GM12878 (cell line): ENCODE measurements at regions not wholly inside any gene's neighbourhood (a gene's known extent, or its start where the extent isn't known, plus 50 kb on each side); places are given as distances from the start of the nearest gene placed in this dataset.

Experiments used
- ATAC-seq: fragments of 200-7000 bp; cut with Tn5 transposase; 3 replicates; pipeline ENCODE4 v1.9.1; 2020; ENCODE audit warnings: mild to moderate bottlenecking, moderate library complexity
- BruUV-seq: library from RNA; stranded (reverse); fragments of 400-500 nt; replicated peaks from 2 replicates; lab custom pipeline; 2021; lab: Mats Ljungman, UMichigan
- CTCF ChIA-PET: fragments of 300-600 bp; sonication (Branson Sonifier 250); formaldehyde crosslinking; extraction: SDS; loops from one replicate; lab custom pipeline; 2021; ENCODE audit warnings: inconsistent platforms; lab: Yijun Ruan, JAX
- POLR2A ChIA-PET: fragments of 350-600 bp; formaldehyde crosslinking; extraction: SDS; loops from one replicate; lab custom pipeline; 2021; ENCODE audit warnings: inconsistent platforms; lab: Charles Lee
- RAD21 ChIA-PET: fragments of 300-600 bp; sonication (Branson Sonifier 250); formaldehyde crosslinking; loops from one replicate; lab custom pipeline; 2023; ENCODE audit warnings: antibody characterized with exemption; ENCODE audit not compliant: unreplicated experiment; lab: Charles Lee
- SMC1A ChIA-PET: fragments of 300-600 bp; sonication (Branson Sonifier 250); formaldehyde crosslinking; loops from one replicate; lab custom pipeline; 2023; ENCODE audit not compliant: unreplicated experiment, uncharacterized antibody; lab: Charles Lee
- DNase-seq: peaks from one replicate; pipeline ENCODE4 v3.0.0-alpha.2; 2011; ENCODE audit warnings: low read depth, low spot score
- FAIRE-seq: peaks from 3 replicates; lab custom pipeline; 2011; peaks lifted over from hg19 to GRCh38; lab: Jason Lieb, UNC
- H2AFZ ChIP-seq: 2 replicates; pipeline ENCODE4 v1.6.0; 2011; ENCODE audit warnings: low read depth, low read length, control low read depth; ENCODE audit not compliant: control insufficient read depth
- H3K27ac ChIP-seq: 2 replicates; pipeline ENCODE4 v1.5.1; 2011; ENCODE audit warnings: control low read depth; ENCODE audit not compliant: control insufficient read depth, insufficient read depth
- H3K27me3 ChIP-seq, 2 experiments: replicated peaks in 1 of 2; 2 replicates each; pipeline versions ENCODE4 v1.6.0 to v1.6.1; 2011; ENCODE audit warnings: low read length in 1 of 2; ENCODE audit not compliant: control insufficient read depth in 2 of 2, insufficient read depth in 2 of 2
- H3K36me3 ChIP-seq, 2 experiments: 2 replicates each; pipeline ENCODE4 v1.5.1; 2011; ENCODE audit warnings: low read length in 1 of 2; ENCODE audit not compliant: control insufficient read depth in 2 of 2, insufficient read depth in 2 of 2
- H3K4me1 ChIP-seq: 2 replicates; pipeline ENCODE4 v1.6.1; 2011; ENCODE audit warnings: mild to moderate bottlenecking, low read length, moderate library complexity, mixed read lengths; ENCODE audit not compliant: control insufficient read depth, insufficient read depth
- H3K4me2 ChIP-seq: 2 replicates; pipeline ENCODE4 v1.6.0; 2011; ENCODE audit warnings: control low read depth; ENCODE audit not compliant: control insufficient read depth, insufficient read depth
- H3K4me3 ChIP-seq: fragments of 200-600 bp; sonication (generic); 2 replicates; pipeline ENCODE4 v1.5.1; 2016
- H3K79me2 ChIP-seq: 2 replicates; pipeline ENCODE4 v1.6.0; 2011; ENCODE audit warnings: low read length; ENCODE audit not compliant: control insufficient read depth, insufficient read depth
- H3K9ac ChIP-seq: 2 replicates; pipeline ENCODE4 v1.8.0; 2011; ENCODE audit warnings: low read length, control low read depth, mixed read lengths; ENCODE audit not compliant: control insufficient read depth, insufficient read depth
- H3K9me3 ChIP-seq: replicated peaks from 3 replicates; pipeline ENCODE4 v1.5.1; 2011; ENCODE audit warnings: mild to moderate bottlenecking, low read length; ENCODE audit not compliant: control insufficient read depth, insufficient read depth
- H4K20me1 ChIP-seq: 2 replicates; pipeline ENCODE4 v1.6.0; 2011; ENCODE audit not compliant: control insufficient read depth, insufficient read depth
- ATF3 ChIP-seq: IDR thresholded peaks from 2 replicates; pipeline ENCODE4 v1.6.1; 2011; ENCODE audit warnings: low read depth, mild to moderate bottlenecking, low read length, moderate library complexity, borderline replicate concordance; ENCODE audit errors: extremely low read depth
- BCLAF1 ChIP-seq: fragments of 450-650 bp; IDR thresholded peaks from 2 replicates; pipeline ENCODE4 v1.6.1; 2017; ENCODE audit warnings: antibody characterized with exemption, mild to moderate bottlenecking, moderate library complexity
- BHLHE40 ChIP-seq, 2 experiments: fragments of 450-650 bp in 1 of 2; IDR thresholded peaks; 2 replicates each; pipeline ENCODE4 v1.6.1; 2011 to 2017; ENCODE audit warnings: low read depth in 2 of 2, borderline replicate concordance in 1 of 2, improper control_type of control experiment in 1 of 2, low read length in 1 of 2, mild to moderate bottlenecking in 1 of 2
- BMI1 ChIP-seq: fragments of 450-650 bp; IDR thresholded peaks from 2 replicates; pipeline ENCODE4 v1.6.1; 2016; ENCODE audit warnings: mild to moderate bottlenecking, moderate library complexity, borderline replicate concordance
- EZH2 ChIP-seq: IDR thresholded peaks from 2 replicates; pipeline ENCODE4 v1.6.1; 2012; ENCODE audit warnings: low read depth, mild to moderate bottlenecking, control low read depth, inconsistent platforms, low read length, borderline replicate concordance; ENCODE audit not compliant: control insufficient read depth
- HDAC2 ChIP-seq: fragments of 200-600 bp; sonication (generic); IDR thresholded peaks from 2 replicates; pipeline ENCODE4 v1.6.1; 2017
- MYB ChIP-seq: fragments of 150-350 bp; IDR thresholded peaks from 2 replicates; pipeline ENCODE4 v1.6.1; 2014; ENCODE audit warnings: mild to moderate bottlenecking, low read depth, low read length, borderline replicate concordance
- NR2C1 ChIP-seq: fragments of 450-650 bp; IDR thresholded peaks from 2 replicates; pipeline ENCODE4 v1.6.1; 2017; ENCODE audit warnings: antibody characterized with exemption, mild to moderate bottlenecking, moderate library complexity
- NR2C2 ChIP-seq: IDR thresholded peaks from 2 replicates; pipeline ENCODE4 v1.6.1; 2011; ENCODE audit warnings: borderline replicate concordance, low read depth; ENCODE audit not compliant: control insufficient read depth, insufficient read length
- SMC3 ChIP-seq: IDR thresholded peaks from 2 replicates; pipeline ENCODE4 v1.6.1; 2011; ENCODE audit warnings: low read length, improper control_type of control experiment, borderline replicate concordance
- SP1 ChIP-seq: IDR thresholded peaks from one replicate; pipeline ENCODE4 v1.6.1; 2011; ENCODE audit warnings: low read depth, low read length
- STAT1 ChIP-seq: fragments of 450-650 bp; conservative IDR thresholded peaks from 2 replicates; pipeline ENCODE4 v1.6.1; 2014; ENCODE audit warnings: antibody characterized with exemption, mild to moderate bottlenecking
- ZBED1 ChIP-seq: IDR thresholded peaks from 2 replicates; pipeline ENCODE4 v1.6.1; 2016; ENCODE audit warnings: borderline replicate concordance
- WGBS: methylation state at CpG from one replicate; pipeline ENCODE4 v1.1.6; 2016; ENCODE audit warnings: low lambda C conversion rate; ENCODE audit not compliant: insufficient replicate concordance, insufficient coverage; ENCODE audit errors: missing lambda C conversion rate; 5-methylcytosine and 5-hydroxymethylcytosine counted together
- in situ Hi-C: fragments of 300-500 bp; cut with MboI; formaldehyde crosslinking; loops from 9 replicates; pipeline ENCODE4 v1.14.3; 2018; ENCODE audit warnings: mixed read lengths
- intact Hi-C: fragments of 100-400 bp; cut with micrococcal nuclease; formaldehyde crosslinking; loops from one replicate; pipeline ENCODE4 v1.14.2; 2022; ENCODE audit not compliant: unreplicated experiment
- TF ChIP-seq, protein P1 (sequence below): fragments of 450-650 bp; formaldehyde crosslinking; IDR thresholded peaks from 2 replicates; pipeline ENCODE4 v1.4.0; 2020; ENCODE audit warnings: mild to moderate bottlenecking, moderate library complexity

DNA sequence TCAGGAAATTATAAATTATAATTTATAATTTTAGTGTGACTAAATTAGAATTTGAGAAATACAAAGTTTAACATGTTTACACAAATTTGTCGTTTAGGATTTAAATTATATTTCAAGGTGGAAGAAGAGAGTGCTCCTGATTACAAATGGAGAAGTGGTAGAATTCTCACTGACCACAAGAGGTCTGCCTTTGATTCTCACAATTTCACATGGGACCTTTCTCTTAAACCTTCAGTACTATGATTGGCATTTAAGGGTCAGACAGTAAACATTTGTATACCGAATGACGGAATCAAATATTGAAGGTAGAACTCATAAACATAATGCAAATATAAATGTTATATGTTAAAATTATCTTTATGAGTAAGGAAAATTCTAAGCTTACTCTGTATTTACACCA is 171.7 kb downstream of the SLIT2 start (continued):
- TF ChIP-seq BMI1 = no peak
- TF ChIP-seq SP1 = no peak
- no peak for TF ChIP-seq HDAC2
- TF ChIP-seq, protein P1, sequence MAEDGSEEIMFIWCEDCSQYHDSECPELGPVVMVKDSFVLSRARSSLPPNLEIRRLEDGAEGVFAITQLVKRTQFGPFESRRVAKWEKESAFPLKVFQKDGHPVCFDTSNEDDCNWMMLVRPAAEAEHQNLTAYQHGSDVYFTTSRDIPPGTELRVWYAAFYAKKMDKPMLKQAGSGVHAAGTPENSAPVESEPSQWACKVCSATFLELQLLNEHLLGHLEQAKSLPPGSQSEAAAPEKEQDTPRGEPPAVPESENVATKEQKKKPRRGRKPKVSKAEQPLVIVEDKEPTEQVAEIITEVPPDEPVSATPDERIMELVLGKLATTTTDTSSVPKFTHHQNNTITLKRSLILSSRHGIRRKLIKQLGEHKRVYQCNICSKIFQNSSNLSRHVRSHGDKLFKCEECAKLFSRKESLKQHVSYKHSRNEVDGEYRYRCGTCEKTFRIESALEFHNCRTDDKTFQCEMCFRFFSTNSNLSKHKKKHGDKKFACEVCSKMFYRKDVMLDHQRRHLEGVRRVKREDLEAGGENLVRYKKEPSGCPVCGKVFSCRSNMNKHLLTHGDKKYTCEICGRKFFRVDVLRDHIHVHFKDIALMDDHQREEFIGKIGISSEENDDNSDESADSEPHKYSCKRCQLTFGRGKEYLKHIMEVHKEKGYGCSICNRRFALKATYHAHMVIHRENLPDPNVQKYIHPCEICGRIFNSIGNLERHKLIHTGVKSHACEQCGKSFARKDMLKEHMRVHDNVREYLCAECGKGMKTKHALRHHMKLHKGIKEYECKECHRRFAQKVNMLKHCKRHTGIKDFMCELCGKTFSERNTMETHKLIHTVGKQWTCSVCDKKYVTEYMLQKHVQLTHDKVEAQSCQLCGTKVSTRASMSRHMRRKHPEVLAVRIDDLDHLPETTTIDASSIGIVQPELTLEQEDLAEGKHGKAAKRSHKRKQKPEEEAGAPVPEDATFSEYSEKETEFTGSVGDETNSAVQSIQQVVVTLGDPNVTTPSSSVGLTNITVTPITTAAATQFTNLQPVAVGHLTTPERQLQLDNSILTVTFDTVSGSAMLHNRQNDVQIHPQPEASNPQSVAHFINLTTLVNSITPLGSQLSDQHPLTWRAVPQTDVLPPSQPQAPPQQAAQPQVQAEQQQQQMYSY (CRISPR knock-in tag) = no peak
- no peak for TF ChIP-seq ATF3
- no peak for TF ChIP-seq SMC3

DNA sequence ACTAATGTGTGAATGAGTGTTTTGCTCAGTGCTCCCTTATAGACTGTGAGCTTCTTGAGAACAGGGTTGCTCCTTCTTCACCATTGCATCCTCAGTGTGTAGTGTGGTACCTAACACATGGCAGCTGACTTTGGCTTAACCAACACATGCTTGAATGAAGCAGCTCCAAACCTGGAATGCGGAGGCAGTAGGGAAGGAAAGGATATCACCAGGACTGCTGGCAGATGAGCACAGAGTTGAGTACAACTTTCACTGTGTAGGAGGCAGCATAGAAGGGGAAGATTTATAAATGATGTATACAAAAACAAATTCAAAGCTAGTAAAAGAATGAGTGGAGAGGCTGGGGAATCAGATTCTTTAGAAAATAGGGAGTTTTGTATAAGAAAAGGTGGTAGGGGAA is 174.3 kb downstream of the SLIT2 start:
- Histone ChIP-seq H3K9me3 (no peaks in the 10 kb centered on the region), H3K27ac (no peak overlapping the region), H4K20me1 (no peaks in the 10 kb centered on the region), H3K36me3 (no peaks in the 10 kb centered on the region), H2AFZ (no peak overlapping the region), H3K79me2 (no peaks in the 10 kb centered on the region), H3K4me2 (no peak overlapping the region), H3K4me3 (no peak overlapping the region), H3K9ac (no peak overlapping the region), H3K27me3 (no peaks in the 10 kb centered on the region), H3K4me1 (no peaks in the 10 kb centered on the region)
- TF ChIP-seq MYB (no peak), EZH2 (no peak), BCLAF1 (no peak), NR2C2 (no peak), ZBED1 (no peak), NR2C1 (no peak), STAT1 (no peak), BHLHE40 (IDR thresholded peaks at IDR 0.05; ENCODE audit: borderline replicate concordance in 1 of 2, low read depth in 2 of 2, low read length in 1 of 2) (no peak)
- ChIA-PET SMC1A (interaction anchor here (0.7 to 1.5 kb wide), 4 partner anchors 8 to 112 kb away, joined by 3 to 4 read pairs (median 3); no protein-coding TSS in a partner anchor), POLR2A (no interaction called here), RAD21 (interaction anchor here (1.3 kb wide), 1 partner anchor 259 kb away, joined by 3 read pairs; no protein-coding TSS in a partner anchor), CTCF (interaction anchor here (1.0 to 4.9 kb wide), 5 partner anchors 8 to 335 kb away, joined by 3 to 25 read pairs (median 3); no protein-coding TSS in a partner anchor)
- FAIRE-seq (no peak), DNase-seq (no peak), ATAC-seq (no peak)
- intact Hi-C loops = loop anchor here (10.0 kb wide), 3 partner anchors 1201 to 1741 kb away; no protein-coding TSS in a partner anchor
- BruUV-seq = no TSS peak
- in situ Hi-C loops = no loop called here
- 52% methylated on average over 1 of the region's 1 CpG for WGBS
